ENCODE measurements at regions not wholly inside any gene's neighbourhood (a gene's known extent, or its start where the extent isn't known, plus 50 kb on each side); places are given as distances from the start of the nearest gene placed in this dataset.

- DNase-seq (no peak), ATAC-seq (no peak)
- H3K9me3 ChIP-seq, result no peaks in the 10 kb centered on the region
- TF ChIP-seq CTCF (IDR thresholded peaks at IDR 0.05), result no peak
- no peaks in the 10 kb centered on the region for H3K4me1 ChIP-seq
- H3K27ac ChIP-seq, result no peak overlapping the region
- intact Hi-C loops (cut with DNase I), result no loop called here
- H3K27me3 ChIP-seq (ENCODE audit: low read depth), result no peaks in the 10 kb centered on the region
- no peaks in the 10 kb centered on the region for H3K36me3 ChIP-seq
- H3K4me3 ChIP-seq, result no peak overlapping the region
Observed at GRCh38 chr14:83251402-83251801, 1717.7 kb upstream of the SEL1L start.

- Histone ChIP-seq H3K27me3 (ENCODE audit: low read depth) (no peaks in the 10 kb centered on the region), H3K9me3 (no peaks in the 10 kb centered on the region), H3K27ac (no peak overlapping the region), H3K36me3 (no peaks in the 10 kb centered on the region), H3K4me1 (no peaks in the 10 kb centered on the region), H3K4me3 (no peak overlapping the region)
- no peak for TF ChIP-seq CTCF (IDR thresholded peaks at IDR 0.05)
- ATAC-seq (peak in 1 of 2 donors; percentile 44), DNase-seq (no peak)
- intact Hi-C loops (cut with DNase I), result no loop called here
Observed at GRCh38 chr14:83253870-83254269, 1720.2 kb upstream of the SEL1L start.

- intact Hi-C loops (cut with DNase I), result no loop called here
- ATAC-seq, result peak in 1 of 2 donors; percentile 41
- no peaks in the 10 kb centered on the region for H3K9me3 ChIP-seq
- no peak for TF ChIP-seq CTCF (IDR thresholded peaks at IDR 0.05)
- no peaks in the 10 kb centered on the region for H3K4me1 ChIP-seq
- DNase-seq, result no peak
- H3K27me3 ChIP-seq (ENCODE audit: low read depth), result no peaks in the 10 kb centered on the region
- no peaks in the 10 kb centered on the region for H3K36me3 ChIP-seq
- no peak overlapping the region for H3K4me3 ChIP-seq
- no peak overlapping the region for H3K27ac ChIP-seq
Observed at GRCh38 chr14:83255015-83255726, 1721.5 kb upstream of the SEL1L start.

- Histone ChIP-seq H3K27me3 (ENCODE audit: low read depth) (no peaks in the 10 kb centered on the region), H3K27ac (no peak overlapping the region), H3K9me3 (no peaks in the 10 kb centered on the region), H3K36me3 (no peaks in the 10 kb centered on the region), H3K4me3 (no peak overlapping the region), H3K4me1 (no peaks in the 10 kb centered on the region)
- ATAC-seq (no peak), DNase-seq (no peak)
- intact Hi-C loops (cut with DNase I), result no loop called here
- TF ChIP-seq CTCF (IDR thresholded peaks at IDR 0.05), result no peak
Observed at GRCh38 chr14:83255727-83256090, 1722.1 kb upstream of the SEL1L start.

GRCh38 chr14:83257466-83258439 lies 1724.1 kb upstream of the SEL1L start:
- no peak for ATAC-seq
- no peak overlapping the region for H3K4me3 ChIP-seq
- DNase-seq, result no peak
- H3K4me1 ChIP-seq, result no peaks in the 10 kb centered on the region
- no peak overlapping the region for H3K27ac ChIP-seq
- H3K27me3 ChIP-seq (ENCODE audit: low read depth), result no peaks in the 10 kb centered on the region
- H3K9me3 ChIP-seq, result no peaks in the 10 kb centered on the region
- intact Hi-C loops (cut with DNase I), result no loop called here
- no peak for TF ChIP-seq CTCF (IDR thresholded peaks at IDR 0.05)
- H3K36me3 ChIP-seq, result no peaks in the 10 kb centered on the region
